ENCODE measurements at regions not wholly inside any gene's neighbourhood (a gene's known extent, or its start where the extent isn't known, plus 50 kb on each side); places are given as distances from the start of the nearest gene placed in this dataset.
"Not testable (repeated sequence)": the region's sequence is repeated elsewhere in the genome, so short reads cannot be mapped to it uniquely, and the experiment has no call there.

DNA sequence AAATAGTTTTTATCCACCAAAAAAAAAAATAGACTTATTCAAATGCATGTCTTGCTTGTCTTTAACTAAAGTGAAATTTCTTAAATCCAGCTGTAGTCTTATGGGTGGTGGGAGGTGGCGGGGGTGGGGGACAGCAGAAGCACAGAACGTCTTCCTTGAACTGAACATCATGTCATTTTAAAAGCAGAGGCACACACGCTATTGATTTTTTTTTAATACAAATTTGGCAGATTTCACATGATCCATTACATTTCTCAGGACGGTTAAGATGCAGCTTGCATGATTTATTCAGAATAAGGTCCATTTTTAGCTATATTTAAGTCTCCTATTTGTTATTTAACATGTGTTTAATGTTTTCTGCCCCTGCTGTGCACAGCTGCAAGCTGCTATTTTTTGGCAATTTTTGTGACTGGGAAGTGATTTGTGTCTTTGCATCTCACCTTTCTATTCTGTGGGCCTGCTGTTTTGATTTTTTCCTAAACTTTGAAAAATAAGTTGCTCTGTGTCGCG, 274.0 kb downstream of the TSHZ3 start:
- DNase-seq = no peak

GRCh38 chr19:31074199-31075125, 274.8 kb downstream of the TSHZ3 start:
- DNase-seq = no peak

DNA sequence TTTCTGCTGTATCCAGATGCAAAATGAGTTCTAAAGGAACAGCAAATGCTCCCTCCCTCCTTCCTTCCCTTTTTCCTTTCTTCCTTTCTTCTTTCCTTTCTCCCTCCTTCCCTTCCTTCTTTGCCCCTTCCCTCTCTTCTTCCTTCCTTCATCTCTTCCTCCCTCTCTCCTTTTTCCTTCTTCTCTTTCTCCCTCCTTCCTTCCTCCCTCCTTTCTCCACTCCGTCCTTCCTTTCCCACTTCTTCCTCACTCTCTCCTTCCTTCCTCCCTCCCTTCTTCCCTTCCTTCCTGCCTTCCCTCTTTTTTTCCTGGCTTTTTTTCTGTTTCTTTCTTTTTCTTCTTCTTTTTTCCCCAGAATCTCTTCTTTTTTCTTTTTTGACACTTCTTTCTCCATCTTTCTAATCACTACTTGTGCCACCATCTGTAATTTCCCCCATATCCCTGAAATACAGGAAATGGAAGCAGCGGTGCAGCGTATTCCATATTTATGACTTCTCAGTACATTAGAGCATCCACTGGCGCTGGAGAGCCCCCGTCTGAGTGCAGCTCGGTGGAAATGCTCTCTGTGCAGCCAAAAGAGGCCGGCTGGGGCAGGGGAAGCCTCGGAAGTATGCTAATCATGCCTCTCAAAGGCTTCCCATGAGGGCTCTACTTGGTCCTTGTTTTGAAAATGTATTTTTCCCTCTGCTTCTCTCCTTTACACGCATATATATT, 275.6 kb downstream of the TSHZ3 start:
- DNase-seq = no peak

DNA sequence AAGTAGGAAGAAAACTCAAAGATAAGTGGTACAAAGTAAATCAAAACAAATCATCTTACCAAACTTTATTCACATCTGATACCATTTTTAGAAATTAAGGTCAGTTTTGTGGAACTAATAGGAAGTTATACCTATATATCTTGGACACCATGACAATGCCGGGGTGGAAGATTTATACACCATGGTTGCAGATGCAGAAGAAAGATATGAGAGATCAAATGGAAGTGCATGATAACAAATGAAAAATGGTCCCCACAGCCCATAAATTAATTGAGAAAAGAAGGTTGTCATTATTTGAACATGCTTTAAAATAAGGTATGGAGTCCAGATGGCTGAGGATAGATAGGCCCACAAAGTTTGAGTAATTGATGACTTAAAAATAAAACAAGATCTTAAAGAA, 276.8 kb downstream of the TSHZ3 start:
- no peak for DNase-seq

DNA sequence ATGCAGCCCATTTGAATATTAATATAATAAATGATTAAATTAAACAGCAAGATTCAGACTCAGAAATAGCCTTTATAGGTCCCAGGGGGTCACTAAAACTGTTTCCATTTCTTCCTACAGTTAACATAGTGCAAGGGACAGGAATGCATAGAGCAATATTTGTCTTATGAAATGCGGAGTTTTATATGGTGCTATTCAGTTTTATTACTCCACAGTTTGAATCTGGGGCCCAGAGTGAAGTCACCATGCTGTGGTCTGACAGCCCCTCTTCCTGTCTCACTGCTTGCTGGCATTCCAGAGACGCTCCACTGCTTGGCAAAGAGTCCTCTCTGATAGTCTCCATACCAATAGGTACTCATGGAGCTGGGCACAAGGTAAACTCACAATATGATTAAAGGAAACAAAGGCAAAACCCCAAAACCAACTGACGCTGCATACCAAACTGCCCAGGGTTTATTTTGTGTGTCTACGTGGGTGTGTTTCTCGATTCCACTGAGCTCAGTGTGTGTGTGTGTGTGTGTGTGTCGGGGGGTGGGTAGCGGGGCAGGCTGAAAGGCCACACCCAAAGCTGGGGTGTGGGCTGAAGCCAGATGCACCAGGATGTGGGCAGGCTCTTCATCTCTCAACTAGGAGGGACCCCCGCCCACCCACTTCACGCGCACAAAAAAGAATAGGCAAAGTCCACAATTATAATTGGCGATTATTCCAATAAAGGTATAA, 277.9 kb downstream of the TSHZ3 start:
- DNase-seq = peak; percentile 41

GRCh38 chr19:31070146-31071065, 278.8 kb downstream of the TSHZ3 start:
- peak; percentile 45 for DNase-seq

GRCh38 chr19:31068268-31068667, 281.0 kb downstream of the TSHZ3 start:
- no peak for DNase-seq

DNA sequence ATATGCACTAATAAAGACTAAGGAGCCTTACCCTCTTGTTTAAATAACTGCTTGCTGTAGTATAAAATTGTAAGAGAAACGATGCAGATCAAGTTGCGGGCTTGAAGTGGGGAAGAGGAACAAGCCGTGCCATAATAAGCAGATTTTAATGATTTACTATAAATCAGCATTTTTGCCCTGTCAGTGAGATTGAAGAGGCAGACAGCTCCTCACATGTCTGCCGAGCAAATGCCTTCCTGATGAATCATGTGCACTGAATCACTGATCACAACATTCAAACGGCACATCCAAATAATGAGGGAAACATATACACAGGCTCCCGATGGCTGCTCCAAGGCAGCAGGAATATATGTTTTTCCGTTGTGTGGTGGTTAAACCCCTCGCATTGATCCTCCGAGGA, 282.9 kb downstream of the TSHZ3 start:
- no peak for DNase-seq

- DNase-seq = peak; percentile 4
Measured at GRCh38 chr19:31064491-31064890, 284.7 kb downstream of the TSHZ3 start.

DNA sequence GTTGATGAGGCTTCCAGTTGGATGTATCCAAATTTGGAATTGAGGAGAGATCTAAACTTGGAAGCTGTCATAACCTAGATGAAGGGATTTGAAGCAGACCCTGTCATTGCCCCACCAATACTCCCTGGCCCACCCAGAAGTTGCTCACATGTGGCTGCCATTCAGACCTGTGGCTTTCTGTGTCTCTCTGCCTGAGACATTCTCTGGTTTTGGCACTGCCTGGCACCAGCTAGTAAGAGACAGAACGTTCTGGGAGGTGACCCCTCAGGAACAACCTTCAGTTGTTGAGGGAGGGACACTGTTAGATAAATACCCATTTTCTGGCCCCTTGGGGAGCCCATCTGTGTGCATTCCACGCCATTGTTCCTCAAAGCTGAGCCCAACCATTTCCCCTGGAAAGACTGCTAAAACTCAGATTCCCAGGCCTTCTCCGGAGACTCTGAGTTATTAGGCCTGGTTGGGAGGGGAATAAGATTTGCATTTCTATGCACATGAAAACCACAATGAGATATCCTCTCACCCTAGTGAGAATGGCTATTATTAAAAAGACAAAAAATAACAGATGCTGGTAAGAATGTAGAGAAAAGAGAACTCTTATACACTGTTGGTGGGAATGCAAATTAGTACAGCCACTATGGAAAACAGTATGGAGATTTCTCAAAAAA, 290.4 kb downstream of the TSHZ3 start:
- DNase-seq = peak; percentile 27

GRCh38 chr19:31057476-31057875, 291.8 kb downstream of the TSHZ3 start:
- DNase-seq = no peak

- no peak for DNase-seq
Measured at GRCh38 chr19:31055454-31055853, 293.8 kb downstream of the TSHZ3 start.

DNA sequence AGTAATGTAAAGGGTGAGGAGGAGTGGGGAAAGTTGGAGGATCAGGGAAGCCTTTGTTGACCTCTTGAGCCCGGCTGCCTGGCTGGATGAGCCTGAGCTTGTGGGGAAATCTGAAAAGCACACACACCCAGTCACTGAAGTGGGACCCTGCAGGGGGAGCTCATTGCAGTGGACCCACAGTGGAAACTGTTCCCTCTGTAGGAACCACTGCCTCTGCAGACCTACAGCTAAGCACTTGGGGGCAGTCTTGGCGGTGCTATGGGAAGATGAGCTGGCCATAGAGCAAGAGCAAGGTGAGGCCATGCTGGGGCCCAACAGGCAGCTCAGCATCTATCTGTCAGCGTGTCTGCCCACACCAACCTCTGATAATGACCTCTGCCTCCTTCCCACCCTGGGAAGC, 294.8 kb downstream of the TSHZ3 start:
- DNase-seq = no peak

GRCh38 chr19:31049431-31049830, 299.8 kb downstream of the TSHZ3 start:
- no peak for DNase-seq

DNA sequence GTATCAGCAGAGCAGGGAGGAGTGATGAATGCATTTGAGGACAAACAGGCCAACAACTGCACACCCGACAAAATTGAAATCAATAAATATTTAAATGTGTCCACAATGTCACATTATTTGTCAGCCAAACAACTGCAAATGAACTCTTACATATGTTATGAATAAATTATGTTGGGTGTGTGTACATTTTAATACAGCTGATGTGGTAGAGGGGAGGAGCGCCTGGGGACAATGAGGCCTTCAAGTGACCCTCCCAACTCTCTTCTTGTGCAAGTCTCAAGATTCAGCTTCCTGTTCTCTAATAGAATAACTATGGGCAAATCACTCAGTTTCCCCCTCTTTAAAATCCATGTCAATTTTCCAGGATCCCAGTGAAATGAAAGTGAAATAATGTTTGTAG, 303.2 kb downstream of the TSHZ3 start:
- no peak for DNase-seq

GRCh38 chr19:31041461-31041860, 307.8 kb downstream of the TSHZ3 start:
- DNase-seq = no peak

- DNase-seq = no peak
Measured at GRCh38 chr19:31039151-31039550, 310.1 kb downstream of the TSHZ3 start.

DNA sequence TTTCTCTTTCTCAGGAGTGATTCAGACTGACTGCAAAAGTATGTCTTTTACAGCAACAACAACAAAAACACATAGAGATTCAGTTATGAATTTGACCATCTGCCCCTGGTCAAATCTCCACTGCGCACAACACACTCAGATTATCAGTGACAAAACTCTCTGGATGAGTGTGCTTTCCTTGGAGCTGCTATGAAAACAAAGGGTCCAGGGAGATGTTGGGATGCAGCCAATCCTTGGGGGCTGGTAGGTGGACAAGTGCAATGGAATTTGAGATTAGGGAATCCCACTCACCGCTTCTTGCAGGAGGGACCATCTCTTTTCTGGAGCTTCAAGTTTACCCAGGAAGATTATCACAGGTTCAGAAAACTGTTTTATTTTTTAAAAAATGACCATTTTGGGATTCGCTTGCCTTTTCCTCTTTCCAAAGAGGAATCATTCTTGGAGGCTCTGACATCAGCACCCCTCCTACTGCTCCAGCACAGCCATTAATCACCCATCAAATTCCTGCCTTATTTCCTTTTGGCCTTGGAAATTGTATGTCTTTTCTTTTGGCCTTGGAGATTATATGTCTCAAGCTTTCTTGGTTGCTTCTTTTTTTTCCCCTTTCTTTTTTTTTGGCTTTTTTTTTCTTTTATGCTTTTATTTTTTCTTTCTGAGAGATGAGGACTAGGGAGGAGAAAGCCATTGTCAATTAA, 311.8 kb downstream of the TSHZ3 start:
- no peak for DNase-seq

GRCh38 chr19:31031455-31031854, 317.8 kb downstream of the TSHZ3 start:
- not testable (repeated sequence) for DNase-seq

DNA sequence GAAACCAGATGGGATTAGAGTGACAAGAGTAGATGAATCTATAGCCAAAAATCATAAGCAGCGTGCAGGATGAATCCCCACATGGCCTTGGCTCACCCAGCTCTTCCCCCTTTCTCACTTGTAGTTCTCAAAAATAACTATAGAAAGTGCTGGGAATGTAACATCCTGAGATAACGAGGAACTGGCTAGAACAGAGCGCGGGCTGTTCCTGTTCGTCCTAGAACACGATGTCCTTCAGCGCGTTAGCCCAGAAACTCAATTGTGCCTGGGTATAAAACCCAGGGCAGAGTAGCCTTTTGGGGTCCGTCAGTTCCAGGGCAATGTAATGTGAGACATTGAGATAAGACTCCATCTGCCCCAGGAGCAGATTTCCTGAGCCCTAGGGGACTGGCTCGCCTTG, 326.2 kb downstream of the TSHZ3 start:
- no peak for DNase-seq

DNA sequence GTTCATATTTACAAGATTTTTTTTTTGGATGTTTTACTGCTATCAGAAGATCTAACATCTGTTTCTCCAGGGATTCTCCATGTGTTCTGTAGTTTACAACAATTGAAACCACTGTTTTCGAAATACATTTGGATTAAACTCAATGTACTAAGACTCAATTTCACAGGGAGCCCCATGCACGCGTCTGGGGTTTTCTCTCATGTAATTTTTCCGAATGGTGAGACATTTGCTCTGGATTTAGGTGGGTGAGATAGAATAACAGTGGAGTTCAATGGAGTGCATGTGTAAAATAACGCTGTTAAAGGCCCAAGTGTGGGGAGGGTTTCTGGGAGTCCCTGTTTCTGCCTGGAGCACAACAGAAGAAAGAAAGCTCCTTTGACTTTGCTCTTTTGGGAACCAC, 330.3 kb downstream of the TSHZ3 start:
- no peak for DNase-seq

All from right forelimb (tissue), 1 donor.